Left ventricle myocardium superior (tissue), 1 donor: ENCODE measurements at regions not wholly inside any gene's neighbourhood (a gene's known extent, or its start where the extent isn't known, plus 50 kb on each side); places are given as distances from the start of the nearest gene placed in this dataset.

Source experiments
- ATAC-seq: fragments of 200-7000 bp; cut with Tn5 transposase; one replicate; pipeline ENCODE4 v1.9.1; 2020; ENCODE audit warnings: mild to moderate bottlenecking, moderate library complexity
- DNase-seq: peaks from one replicate; pipeline ENCODE4 v3.0.0-alpha.2; 2020
- intact Hi-C: fragments of 100-400 bp; cut with micrococcal nuclease; formaldehyde crosslinking; loops from one replicate; pipeline ENCODE4 v1.11.0; 2022
- donor health status: DM: no; HTN: yes; CAD: no; lungs with severe emphysema.

DNA sequence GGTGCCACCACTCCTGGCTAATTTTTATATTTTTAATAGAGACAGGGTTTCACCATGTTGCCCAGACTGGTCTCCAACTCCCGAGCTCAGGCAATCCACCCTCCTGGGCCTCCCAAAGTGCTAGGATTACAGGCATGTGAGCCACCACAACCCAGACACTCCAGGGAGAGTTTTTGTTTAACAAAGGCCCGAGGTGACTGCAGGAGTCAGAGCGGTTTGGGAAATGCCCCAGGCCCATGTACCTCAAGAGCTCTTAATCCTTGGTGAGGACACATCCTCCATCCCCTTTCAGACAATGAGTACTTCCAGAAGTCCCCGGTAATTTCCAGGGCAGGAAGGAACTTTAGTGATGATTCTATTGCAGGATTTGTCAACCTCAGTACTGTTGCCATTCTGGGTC, 176.0 kb downstream of the ESRRB start:
- intact Hi-C loops: no loop called here
- no peak for DNase-seq
- ATAC-seq: no peak

DNA sequence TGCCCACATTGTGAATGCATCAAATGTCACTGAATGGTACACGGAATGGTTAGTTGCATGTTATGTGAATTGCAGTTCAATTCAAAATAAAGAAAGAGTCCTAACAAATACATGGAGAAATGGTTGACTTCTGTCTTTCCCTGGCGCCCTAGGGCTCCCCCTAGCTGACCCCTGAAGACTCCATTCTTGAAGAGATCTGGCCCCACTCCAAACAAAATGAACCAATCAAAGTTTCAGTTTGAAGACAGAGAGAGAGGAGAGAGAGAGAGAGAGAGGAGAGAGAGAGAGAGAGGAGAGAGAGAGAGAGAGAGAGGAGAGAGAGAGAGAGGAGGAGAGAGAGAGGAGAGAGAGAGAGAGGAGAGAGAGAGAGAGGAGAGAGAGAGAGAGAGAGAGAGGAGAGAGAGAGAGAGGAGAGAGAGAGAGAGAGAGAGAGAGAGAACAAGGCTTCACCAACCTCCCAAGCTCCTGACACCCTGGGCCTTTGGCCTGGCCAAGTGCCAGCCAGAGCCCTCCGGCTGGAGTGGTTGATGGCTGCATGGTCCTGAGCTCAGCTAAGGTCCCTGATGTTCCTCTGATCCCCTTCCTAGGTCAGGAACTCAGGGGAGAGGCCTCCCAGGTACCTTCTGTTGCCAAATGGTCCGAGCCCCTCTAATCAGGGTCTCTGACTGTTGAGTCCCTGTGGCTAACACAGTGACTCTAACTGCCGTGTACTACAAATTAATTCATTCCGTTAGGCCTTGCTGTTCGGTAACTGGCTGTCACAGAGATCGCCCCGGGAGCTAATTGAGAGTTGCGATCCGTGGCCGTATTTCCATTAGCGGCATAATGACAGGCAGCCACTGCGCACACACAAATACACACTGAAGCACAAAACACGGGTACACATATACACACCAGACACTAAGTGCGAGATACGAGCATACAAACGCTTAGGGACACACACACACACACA, 188.8 kb downstream of the ESRRB start:
- ATAC-seq (no peak), DNase-seq (no peak)
- intact Hi-C loops: no loop called here

DNA sequence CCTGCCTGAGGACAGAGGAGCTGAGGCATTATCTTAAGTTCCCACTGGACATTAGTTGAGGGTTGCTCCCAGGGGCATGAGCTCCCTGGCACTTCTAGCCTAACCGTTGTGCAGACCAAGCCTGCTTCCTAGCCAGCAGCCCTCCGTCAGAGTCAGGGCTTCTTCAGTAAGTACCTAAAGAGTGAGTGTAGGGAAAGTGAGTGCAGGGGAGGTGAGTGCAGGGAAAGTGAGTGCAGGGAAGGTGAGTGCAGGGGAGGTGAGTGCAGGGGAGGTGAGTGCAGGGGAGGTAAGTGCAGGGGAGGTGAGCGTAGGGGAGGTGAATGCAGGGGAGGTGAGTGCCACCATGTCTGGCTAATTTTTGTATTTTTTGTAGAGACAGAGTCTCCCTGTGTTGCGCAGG, 190.5 kb downstream of the ESRRB start:
- intact Hi-C loops: no loop called here
- no peak for ATAC-seq
- DNase-seq: no peak

DNA sequence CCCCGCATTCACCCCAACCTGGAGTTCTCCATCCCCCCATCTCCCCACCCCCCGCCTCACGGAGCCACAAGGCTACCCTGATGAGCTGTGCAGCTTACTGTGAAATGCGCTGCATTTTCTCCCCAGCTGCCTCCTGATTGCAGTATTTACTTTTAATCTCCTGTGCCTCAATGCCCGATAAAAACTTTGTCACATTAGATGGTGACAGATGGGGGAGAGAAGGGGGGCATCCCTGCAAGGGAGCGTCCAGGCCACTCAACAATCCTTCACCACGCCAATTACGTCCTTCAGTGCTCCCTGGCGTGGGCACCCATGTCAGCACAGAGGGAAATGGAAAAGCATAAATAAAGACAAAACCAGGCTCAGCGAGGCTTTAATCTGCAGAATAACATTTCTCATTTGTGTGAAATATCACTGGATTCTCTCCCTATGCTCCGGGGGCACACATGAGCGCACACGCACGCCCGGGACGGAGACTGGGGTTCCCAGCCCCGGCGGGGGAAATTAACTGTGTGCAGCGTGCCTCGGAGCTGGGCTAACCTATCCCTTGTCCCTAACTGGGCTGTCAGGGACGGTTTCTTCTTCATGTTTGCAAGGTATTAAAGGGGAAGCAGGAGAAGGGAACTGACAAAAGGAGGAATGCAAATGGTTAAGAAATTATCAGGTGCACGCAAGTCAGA, 186.7 kb upstream of the VASH1 start:
- intact Hi-C loops: no loop called here
- DNase-seq: no peak
- ATAC-seq: no peak

DNA sequence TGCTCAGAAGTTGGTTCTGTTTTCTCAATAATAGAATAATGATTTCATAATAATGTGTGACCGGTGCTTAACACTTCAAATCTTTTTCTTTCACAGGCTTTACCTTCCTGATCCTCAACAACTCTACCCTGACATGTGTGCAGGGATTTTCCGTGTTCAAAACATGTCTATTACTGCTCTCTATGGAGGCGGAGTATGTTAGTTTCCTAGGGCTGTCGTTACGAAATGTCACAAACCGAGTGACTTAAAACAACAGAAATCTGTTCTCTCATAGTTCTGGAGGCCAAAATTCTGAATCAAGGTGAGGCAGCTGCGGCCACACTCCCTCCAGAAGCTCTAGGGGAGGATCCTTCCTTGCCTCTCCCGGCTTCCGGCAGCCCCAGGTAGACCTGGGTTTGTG, 186.2 kb upstream of the VASH1 start:
- DNase-seq: no peak
- no peak for ATAC-seq
- intact Hi-C loops: no loop called here

DNA sequence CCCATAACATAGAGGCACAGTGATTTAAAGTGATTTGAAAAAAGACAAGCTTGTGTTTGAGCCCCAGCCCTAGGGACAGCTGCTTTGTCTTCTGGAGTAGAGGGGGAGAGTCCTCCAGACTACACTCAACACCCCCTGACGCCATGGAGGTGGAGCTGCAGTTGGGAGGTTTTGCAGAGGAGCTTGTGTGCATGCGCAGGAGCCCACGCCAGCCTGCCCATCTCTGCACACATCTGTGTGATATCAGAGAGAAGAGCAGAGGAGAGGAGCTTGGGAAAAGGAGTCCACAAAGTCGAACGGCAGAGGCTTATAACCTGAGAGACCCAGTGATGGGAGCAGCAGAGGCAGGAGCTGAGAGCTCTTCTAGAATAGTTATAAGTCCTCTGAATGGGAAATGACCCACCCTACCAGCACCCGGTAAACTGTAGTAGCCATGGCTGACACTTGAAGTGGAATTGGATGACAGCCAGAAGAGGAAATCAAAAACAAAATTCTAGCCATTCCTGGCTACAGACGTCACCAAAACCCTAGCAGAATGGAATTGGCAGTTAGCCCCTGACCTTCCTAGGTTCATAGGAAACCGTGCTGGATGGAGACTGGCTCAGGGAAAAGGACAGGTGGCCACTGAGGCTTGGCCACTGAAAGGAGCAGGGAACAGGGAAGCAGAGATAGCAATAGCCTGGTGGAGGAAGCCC, 185.1 kb upstream of the VASH1 start:
- DNase-seq (no peak), ATAC-seq (peak; percentile 49)
- intact Hi-C loops: no loop called here

DNA sequence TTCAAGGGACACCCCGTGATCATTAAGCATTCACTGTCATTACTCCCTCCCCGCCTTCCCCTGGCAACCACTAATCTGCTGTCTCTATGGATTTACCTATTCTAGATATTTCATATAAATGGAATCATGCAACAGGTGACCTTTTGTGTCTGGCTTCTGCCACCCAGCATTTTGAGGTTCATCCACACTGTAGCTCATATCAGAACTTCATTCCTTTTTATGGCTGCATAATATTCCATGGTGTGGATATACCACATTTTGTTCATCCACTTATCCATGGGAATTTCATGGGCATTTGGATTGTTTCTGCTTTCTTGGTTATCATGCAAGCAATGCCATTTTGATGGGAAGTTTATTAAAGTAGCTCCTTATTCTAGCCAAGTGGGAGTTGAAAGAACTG, 184.2 kb upstream of the VASH1 start:
- intact Hi-C loops: no loop called here
- ATAC-seq: no peak
- no peak for DNase-seq

DNA sequence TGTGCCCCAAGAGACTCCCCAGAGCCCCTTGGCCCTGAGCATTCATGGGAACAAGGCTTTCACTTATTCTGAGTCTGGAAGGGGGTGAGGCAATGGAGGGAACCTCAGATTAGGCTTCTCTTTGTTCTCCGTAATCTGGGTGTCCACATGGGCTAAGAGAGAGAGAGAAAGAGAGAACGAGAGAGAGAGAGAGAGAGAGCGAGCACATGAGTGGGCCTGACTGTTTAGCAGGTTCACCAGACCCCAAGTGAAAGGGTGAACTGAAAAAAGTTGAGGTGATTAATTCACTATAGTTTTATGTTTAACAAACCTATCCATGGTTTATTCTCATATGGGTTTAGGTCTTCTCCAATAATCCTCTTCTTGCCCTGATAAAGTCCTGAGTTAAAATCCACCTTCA, 183.4 kb upstream of the VASH1 start:
- intact Hi-C loops: no loop called here
- ATAC-seq (no peak), DNase-seq (no peak)

DNA sequence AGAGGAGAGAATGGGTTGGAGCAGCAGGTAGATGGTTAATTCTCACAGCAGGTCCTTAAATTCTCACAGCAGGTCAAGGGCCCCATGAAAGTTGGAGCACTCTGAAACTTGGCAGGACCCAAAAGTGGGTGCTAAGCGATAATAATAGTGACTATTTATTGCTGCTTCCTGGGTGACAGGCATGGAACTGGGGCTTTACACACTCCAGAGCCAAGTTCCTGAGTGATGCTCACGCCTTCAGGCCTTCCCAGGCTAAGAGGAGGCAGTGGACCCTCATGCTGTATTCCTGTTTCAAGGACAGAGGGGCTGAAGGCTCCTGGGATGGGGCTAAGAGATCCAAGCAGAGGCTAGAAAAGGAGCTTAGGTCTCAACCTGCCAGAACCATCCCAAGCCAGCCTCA, 180.9 kb upstream of the VASH1 start:
- ATAC-seq: peak; percentile 48
- intact Hi-C loops: no loop called here
- DNase-seq: no peak

DNA sequence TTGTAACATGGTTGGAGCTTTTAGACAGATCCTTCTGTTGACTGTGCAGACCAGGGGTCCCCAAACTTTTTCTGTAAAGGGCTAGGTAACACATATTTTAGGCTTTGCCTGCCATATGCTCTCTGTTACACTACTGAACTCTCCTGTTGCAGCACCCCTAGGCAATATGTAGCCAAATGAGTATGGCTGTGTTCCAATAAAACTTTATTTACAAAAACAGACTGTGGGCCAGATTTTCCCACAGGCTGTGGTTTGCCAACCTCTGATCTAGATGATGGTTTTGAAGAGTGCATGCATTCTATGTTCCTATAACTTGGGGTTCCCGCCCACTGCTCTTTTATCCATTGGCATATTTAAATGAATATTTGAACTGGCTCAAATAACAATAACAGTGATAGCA, 180.3 kb upstream of the VASH1 start:
- ATAC-seq (no peak), DNase-seq (no peak)
- intact Hi-C loops: no loop called here

DNA sequence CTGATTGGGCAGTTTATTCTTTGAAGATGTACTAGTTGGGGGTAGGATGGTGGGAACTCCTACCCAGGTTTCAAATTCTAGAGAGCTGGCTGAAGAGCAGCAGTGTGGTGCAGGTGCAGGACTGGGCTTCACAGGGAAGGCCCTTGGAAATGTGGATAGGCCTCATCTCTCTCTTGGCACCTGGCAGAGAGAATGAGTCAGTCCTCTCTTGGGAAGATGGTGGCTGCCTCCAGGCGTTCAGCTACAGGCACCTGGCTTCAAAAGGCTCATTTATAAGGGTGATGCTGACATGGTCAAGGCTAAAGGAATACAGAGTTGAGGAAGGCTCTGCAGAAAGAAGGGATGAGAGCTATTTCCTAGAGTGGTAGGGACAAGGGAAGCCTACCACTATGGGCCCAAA, 179.7 kb upstream of the VASH1 start:
- ATAC-seq: no peak
- DNase-seq: no peak
- intact Hi-C loops: no loop called here

DNA sequence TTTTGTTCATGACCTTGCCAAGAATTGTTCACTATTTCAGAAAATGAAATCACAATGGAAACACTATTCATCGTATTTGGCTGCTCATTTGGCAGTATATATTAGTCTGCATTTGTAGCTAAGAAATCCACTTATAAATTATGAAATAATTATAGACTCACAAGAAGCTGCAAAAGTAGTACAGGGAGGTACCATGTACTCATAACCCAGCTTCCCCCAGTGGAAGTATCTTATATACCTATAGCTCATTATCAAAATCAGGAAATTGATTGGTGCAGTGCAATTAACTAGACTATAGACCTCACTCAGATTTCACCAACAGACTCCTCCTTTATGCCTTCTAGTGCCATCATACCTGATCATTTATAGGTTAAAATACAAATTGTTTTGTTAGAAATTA, 178.8 kb upstream of the VASH1 start:
- ATAC-seq (no peak), DNase-seq (no peak)
- intact Hi-C loops: no loop called here

DNA sequence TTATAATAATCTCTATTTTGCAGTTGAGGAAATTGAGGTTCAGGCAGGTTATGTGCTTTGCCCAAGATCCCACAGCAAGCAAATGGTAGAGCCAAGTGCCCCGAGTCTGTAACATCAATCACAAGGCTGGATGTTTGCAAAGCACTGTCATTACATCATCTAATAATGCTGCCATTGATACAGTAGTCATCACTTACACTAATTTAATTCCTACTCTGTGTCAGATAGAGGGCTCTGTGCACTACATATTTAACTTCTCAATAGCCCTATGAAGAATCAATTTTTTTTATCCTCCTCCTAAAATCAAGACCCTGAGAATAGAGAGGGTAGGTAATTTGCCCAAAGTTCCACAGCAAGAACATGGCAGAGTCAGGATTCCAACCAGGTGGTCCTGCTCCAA, 178.1 kb upstream of the VASH1 start:
- no peak for ATAC-seq
- DNase-seq: no peak
- intact Hi-C loops: no loop called here

DNA sequence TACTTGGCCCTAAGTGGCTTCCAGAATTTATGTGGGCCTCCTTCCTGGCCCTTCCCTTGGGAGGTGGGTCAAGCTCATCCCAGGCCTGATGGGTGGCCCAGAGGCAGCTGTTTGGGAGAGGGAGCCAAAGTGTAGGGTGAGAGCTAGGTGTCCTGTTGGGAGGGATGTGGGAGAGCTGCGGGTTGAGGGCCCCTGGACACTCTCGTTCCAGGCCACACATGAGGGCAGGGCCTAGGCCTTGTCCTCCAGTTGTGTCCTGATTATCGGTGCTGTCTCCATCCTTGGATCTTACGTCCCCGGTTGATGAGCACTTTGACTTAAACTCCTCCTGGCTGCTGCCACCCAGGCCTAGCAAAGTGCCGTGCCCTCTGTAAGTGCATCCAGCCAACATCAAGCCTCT, 177.5 kb upstream of the VASH1 start:
- ATAC-seq: no peak
- DNase-seq: no peak
- intact Hi-C loops: no loop called here

DNA sequence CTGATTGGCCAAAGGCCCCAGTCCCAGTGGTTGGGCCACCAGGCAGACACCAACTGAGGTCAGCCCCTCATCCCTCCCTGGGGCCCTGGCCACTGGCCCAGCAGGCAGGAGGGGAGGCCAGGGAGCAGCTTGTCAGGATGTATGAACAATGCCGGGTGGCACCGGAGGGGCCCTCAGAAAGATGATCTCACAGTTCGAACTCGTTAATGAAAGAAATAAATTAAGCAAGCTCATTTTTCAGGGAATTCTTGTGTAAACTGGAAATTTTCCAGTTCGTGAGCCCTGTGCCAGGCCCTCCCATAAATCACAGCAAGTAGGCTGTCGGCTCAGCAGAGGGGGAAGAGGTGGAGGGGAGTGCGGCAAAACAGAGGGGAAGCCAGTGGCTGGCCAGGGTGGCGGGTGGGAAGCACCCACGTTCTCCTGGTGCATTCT, 177.0 kb upstream of the VASH1 start:
- peak; percentile 34 for DNase-seq
- peak; percentile 29 for ATAC-seq
- intact Hi-C loops: no loop called here

DNA sequence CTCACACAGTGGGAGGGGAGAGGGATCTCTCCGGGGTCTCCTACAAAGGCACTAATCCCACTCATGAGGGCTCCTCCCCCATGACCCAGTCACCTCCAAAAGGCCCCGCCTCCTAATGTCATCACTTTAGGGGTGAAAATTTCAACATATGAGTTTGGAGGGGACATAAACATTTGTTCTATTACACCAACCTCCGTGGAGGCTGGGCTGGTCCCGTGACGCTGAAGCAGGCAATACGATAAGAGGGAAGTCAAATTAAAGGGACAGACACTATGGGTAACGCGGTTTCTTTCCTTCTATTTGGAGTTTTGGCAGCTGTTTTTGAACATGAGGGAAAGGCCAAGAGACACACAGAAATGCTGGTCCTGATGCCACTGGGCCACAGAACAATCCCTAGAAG, 175.7 kb upstream of the VASH1 start:
- intact Hi-C loops: no loop called here
- no peak for ATAC-seq
- DNase-seq: no peak

DNA sequence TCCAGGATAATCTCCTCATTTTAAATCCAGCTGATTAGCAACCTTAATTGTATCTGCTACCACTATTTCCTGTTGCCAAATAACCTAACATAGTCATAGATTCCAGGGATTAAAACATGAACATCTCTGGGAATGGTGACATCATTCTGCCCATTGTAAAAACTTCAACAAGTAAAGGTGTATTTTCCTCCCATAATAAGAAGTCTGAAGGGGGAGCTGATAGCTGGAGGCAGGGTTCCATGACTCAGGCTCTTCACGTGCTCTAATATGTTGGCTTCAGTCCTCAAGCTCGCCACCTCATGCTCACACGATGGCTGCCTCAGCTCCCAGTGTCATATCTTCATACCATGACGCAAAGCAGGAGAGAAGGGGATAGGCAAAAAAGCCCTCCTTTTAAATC, 172.0 kb upstream of the VASH1 start:
- ATAC-seq: no peak
- no peak for DNase-seq
- intact Hi-C loops: no loop called here

DNA sequence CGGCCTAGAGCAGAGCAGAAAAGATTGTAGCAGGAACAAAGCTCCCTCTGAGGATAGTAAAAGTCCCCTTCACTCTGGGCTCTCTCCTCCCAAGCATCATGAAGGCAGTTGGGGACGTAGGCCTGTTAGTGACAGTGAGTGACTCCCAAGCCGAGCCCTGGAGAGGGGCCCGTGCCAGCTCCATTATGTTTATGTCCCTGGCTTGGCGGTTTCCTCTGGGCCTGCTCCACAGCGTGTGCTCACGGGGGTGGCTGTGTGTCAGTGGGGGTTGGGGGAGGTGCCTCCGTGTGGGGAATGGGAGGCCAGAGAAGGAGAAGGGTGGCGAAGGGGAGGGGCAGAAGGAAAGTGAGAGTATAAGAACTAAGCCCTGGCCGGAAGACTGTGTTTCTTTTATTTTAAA, 170.0 kb upstream of the VASH1 start:
- intact Hi-C loops: no loop called here
- ATAC-seq (no peak), DNase-seq (no peak)

DNA sequence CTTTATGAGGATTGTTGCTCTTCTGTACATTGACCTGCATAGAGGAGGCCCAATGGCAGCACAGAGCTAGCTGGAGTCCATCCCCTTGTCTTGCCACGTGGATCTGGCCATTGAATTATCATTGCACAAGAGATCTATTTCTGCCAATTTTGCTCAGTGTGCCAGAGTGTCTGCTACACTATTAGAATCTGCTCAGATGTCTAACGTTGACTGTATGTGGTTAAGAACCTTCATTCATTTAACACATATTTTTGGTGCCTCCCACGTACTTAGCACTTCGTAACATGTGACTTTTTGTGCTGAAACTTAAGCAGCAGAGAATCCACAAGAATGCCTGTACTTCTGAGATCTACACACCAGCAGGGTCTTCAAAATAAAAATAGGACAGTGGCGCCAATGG, 166.0 kb upstream of the VASH1 start:
- no peak for DNase-seq
- intact Hi-C loops: no loop called here
- ATAC-seq: no peak

DNA sequence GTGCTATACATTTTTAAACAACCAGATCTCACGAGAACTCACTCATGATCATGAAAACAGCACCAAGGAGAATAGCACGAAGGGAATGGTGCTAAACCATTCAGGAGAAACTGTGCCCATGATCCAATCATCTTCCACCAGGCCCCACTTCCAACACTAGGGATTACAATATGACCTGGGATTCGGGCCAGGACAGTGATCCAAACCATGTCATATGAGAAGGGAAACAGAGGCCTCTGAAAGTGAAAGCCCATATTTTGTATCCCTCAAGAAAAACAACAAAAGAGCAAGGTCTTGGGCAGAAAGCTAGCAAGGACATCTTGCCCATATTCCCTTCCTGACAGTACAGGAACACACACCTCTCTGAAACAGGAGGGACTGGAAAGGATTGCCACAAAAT, 163.9 kb upstream of the VASH1 start:
- no peak for DNase-seq
- intact Hi-C loops: no loop called here
- no peak for ATAC-seq
